ENCODE measurements at regions not wholly inside any gene's neighbourhood (a gene's known extent, or its start where the extent isn't known, plus 50 kb on each side); places are given as distances from the start of the nearest gene placed in this dataset.
"Not testable (repeated sequence)": the region's sequence is repeated elsewhere in the genome, so short reads cannot be mapped to it uniquely, and the experiment has no call there.

DNA sequence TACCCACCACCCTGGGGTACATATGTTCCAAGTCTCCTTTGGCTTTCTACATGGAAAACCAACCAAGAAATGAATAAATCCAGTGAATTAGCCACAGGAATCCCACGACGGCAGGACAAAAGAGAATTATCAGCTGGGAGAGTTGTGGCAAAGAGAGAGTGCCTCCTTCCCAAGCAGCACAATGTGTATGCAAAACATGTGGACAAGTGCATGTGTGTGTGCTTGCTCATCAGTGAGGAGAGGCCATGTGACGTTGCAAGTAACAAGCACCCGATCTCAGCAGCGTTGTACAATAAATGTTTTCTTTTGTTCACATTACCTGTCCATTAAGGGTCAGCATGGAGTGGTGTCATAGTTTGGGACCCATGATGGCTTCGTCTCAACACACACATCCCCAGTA lies 50.0 kb upstream of the EMX2 start:
- TF ChIP-seq, protein P1, sequence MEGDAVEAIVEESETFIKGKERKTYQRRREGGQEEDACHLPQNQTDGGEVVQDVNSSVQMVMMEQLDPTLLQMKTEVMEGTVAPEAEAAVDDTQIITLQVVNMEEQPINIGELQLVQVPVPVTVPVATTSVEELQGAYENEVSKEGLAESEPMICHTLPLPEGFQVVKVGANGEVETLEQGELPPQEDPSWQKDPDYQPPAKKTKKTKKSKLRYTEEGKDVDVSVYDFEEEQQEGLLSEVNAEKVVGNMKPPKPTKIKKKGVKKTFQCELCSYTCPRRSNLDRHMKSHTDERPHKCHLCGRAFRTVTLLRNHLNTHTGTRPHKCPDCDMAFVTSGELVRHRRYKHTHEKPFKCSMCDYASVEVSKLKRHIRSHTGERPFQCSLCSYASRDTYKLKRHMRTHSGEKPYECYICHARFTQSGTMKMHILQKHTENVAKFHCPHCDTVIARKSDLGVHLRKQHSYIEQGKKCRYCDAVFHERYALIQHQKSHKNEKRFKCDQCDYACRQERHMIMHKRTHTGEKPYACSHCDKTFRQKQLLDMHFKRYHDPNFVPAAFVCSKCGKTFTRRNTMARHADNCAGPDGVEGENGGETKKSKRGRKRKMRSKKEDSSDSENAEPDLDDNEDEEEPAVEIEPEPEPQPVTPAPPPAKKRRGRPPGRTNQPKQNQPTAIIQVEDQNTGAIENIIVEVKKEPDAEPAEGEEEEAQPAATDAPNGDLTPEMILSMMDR (IDR thresholded peaks at IDR 0.05; ENCODE audit: borderline replicate concordance, control extremely low read depth, extremely low read depth, insufficient read depth, missing control alignments): no peak
- in situ Hi-C loops (cut with MboI; ENCODE audit: low sequenced_read_pairs, unreplicated experiment): loop anchor here (25.0 kb wide), 1 partner anchor 970 kb away; no protein-coding TSS in a partner anchor
- DNase-seq (ENCODE audit: low spot score): no peak

DNA sequence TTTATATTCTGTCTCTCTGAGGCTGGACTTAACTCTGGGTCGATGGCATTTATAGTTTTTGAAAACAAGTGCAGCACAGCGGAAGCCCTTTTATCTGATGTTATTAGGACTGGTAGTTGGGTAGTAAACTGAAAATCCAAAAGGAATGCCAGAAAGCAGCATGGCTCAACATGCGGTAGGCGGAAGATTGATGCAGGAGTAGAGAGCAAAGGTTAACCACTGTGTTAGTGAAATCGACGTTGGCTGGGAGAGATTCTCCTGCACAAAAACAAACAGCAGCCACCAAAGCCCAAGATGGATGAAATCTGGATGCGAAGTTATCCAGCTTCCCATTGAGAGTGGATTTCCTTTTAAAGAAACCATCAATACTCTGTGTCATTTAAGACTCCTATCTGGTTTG lies 54.5 kb upstream of the EMX2 start:
- TF ChIP-seq, protein P1 (IDR thresholded peaks at IDR 0.05; ENCODE audit: borderline replicate concordance, control extremely low read depth, extremely low read depth, insufficient read depth, missing control alignments): no peak
- in situ Hi-C loops (cut with MboI; ENCODE audit: low sequenced_read_pairs, unreplicated experiment): loop anchor here (25.0 kb wide), 1 partner anchor 974 kb away; no protein-coding TSS in a partner anchor
- DNase-seq (ENCODE audit: low spot score): no peak

DNA sequence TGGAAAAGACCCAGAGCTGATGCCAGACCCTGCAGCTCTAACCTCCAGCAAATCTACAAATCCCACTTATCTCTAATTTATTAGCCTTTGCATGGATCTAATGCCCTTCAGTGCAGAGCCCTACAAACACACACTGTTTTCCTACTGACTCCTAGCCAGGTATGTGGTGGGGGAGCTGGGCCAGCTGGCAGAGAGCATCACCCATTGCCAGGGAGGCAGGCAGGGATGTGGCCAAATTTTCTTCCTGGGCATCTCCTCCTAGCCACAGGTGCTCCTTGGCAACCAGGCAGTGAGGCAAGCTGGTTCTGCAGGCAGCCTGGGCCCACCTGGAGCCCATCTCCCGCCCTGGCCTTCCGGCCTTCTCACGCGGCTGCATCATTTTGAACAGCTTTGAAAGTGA lies 55.9 kb upstream of the EMX2 start:
- in situ Hi-C loops (cut with MboI; ENCODE audit: low sequenced_read_pairs, unreplicated experiment): loop anchor here (25.0 kb wide), 1 partner anchor 976 kb away; no protein-coding TSS in a partner anchor
- TF ChIP-seq, protein P1 (IDR thresholded peaks at IDR 0.05; ENCODE audit: borderline replicate concordance, control extremely low read depth, extremely low read depth, insufficient read depth, missing control alignments): no peak

DNA sequence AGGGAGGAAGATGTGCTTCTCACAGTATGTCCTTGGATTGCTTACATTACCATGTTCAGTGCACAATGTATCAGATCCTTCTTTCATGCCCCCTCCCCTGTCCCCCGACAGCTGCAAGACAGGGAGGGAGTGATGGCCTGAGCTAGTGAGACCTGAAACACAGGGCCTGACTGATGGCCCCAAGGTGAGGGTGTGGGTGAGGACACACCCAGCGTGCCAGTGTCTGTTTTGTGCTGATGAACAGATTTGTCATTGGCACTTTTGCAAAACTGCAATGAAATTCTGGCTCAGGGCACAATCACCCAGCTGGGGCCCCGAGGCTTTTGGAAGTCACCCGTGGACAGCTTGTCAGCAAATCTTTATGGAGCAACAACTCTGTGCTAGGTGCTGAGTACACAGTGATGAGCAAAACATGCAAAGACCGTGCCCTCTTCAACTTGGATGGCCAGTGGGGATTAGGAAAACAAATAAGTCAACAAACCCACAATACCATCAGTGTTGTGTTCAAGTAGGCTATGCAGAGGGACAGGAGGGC lies 59.4 kb upstream of the EMX2 start:
- DNase-seq (ENCODE audit: low spot score): no peak
- in situ Hi-C loops (cut with MboI; ENCODE audit: low sequenced_read_pairs, unreplicated experiment): loop anchor here (25.0 kb wide), 1 partner anchor 979 kb away; no protein-coding TSS in a partner anchor
- TF ChIP-seq, protein P1 (IDR thresholded peaks at IDR 0.05; ENCODE audit: borderline replicate concordance, control extremely low read depth, extremely low read depth, insufficient read depth, missing control alignments): no peak

More for the DNA sequence above, 55.9 kb upstream of the EMX2 start:
- no peak for DNase-seq (ENCODE audit: low spot score)

DNA sequence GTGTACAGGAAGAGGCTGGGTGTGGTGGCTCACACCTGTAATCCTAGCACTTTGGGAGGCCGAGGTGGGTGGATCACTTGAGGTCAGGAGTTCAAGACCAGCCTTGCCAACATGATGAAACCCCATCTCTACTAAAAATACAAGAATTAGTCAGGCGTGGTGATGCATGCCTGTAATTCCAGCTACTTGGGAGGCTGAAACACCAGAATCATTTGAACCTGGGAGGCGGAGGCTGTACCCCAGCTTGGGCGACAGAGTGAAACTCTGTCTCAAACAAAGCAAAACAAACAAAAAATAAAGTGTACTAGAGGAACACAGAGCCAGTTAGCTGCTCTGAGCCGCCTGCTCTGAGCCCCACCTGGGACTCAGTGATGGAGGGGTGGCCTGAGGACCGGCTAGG lies 61.5 kb upstream of the EMX2 start:
- in situ Hi-C loops (cut with MboI; ENCODE audit: low sequenced_read_pairs, unreplicated experiment): loop anchor here (25.0 kb wide), 1 partner anchor 981 kb away; no protein-coding TSS in a partner anchor
- DNase-seq (ENCODE audit: low spot score): not testable (repeated sequence)

DNA sequence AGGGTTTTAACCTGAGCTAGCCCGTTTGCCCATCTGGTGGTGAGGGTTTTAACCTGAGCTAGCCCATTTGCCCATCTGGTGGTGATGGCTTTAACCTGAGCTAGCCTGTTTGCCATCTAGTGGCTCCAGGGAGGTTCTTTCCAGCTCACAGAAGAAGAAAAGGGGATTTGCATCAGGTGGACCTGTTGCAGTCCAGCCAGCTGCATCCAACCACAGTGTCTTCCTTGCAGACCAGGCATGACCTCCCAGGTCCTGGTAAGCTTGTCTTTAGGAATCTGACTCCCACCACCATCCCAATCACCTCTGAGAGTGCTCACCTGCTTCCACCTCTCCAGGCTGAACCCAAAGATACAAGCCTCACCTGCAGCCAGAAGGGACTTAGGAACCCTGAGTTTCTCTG lies 62.4 kb upstream of the EMX2 start:
- no peak for DNase-seq (ENCODE audit: low spot score)
- in situ Hi-C loops (cut with MboI; ENCODE audit: low sequenced_read_pairs, unreplicated experiment): loop anchor here (25.0 kb wide), 1 partner anchor 982 kb away; no protein-coding TSS in a partner anchor
- TF ChIP-seq, protein P1 (IDR thresholded peaks at IDR 0.05; ENCODE audit: borderline replicate concordance, control extremely low read depth, extremely low read depth, insufficient read depth, missing control alignments): no peak

DNA sequence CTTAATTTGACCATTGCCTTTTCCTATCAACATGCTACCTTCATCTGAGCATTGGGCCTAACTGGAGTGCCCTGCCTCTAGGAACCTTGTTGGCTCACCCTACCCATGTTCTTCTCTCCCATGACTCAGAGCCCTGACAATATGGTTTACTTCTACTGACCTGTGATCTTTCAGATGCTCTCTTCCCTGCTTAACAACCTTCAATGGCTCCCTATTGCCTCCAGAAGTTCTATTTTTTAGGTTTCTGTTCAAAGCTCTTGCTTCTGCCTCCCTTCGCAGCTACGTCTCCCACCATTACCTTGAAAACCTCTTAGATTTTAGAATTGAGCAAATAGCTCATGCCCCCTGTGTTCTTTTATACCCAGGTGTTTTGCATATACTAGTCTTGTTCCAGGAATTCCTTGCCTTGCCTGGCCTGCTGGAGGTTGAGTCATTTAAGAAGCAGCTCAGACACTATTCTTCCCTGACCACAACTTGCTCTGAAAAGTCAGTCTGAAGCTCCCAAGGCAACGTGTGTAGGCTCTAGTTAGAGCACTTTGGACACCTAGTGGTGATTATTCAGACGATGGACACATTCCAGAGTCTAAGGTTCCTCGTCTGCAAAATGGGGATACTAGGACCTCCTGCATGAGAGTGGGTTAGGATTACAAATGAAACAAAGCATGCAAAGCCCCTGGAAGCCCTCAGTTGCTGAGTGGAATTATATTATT lies 64.4 kb upstream of the EMX2 start:
- in situ Hi-C loops (cut with MboI; ENCODE audit: low sequenced_read_pairs, unreplicated experiment): loop anchor here (25.0 kb wide), 1 partner anchor 984 kb away; no protein-coding TSS in a partner anchor
- no peak for DNase-seq (ENCODE audit: low spot score)
- TF ChIP-seq, protein P1 (IDR thresholded peaks at IDR 0.05; ENCODE audit: borderline replicate concordance, control extremely low read depth, extremely low read depth, insufficient read depth, missing control alignments): no peak

All from GM13976 (cell line).